NCI-H128 (cell line): ENCODE measurements at regions not wholly inside any gene's neighbourhood (a gene's known extent, or its start where the extent isn't known, plus 50 kb on each side); places are given as distances from the start of the nearest gene placed in this dataset.

ENCODE experiments used
- DNase-seq: peaks from one replicate; lab custom pipeline; 2025; ENCODE audit not compliant: unreplicated experiment; lab: John Stamatoyannopoulos, UW

GRCh38 chr2:129702416-129703176 is 276.9 kb upstream of the RAB6C start:
- DNase-seq, result no peak

GRCh38 chr2:129705085-129705484 is 274.4 kb upstream of the RAB6C start:
- DNase-seq, result no peak

GRCh38 chr2:129707800-129708199 is 271.7 kb upstream of the RAB6C start:
- DNase-seq, result no peak

- no peak for DNase-seq
These were observed 271.1 kb upstream of the RAB6C start for GRCh38 chr2:129708221-129708967.

GRCh38 chr2:129709001-129709955 is 270.2 kb upstream of the RAB6C start:
- DNase-seq, result no peak

- DNase-seq, result no peak
These were observed 269.4 kb upstream of the RAB6C start for GRCh38 chr2:129709956-129710598.

GRCh38 chr2:129710670-129711495 is 268.6 kb upstream of the RAB6C start:
- DNase-seq, result no peak

- no peak for DNase-seq
These were observed 267.4 kb upstream of the RAB6C start for GRCh38 chr2:129711816-129712675.

GRCh38 chr2:129712676-129712985 is 266.8 kb upstream of the RAB6C start:
- no peak for DNase-seq

GRCh38 chr2:129713337-129713736 is 266.1 kb upstream of the RAB6C start:
- no peak for DNase-seq

GRCh38 chr2:129716781-129717559 is 262.5 kb upstream of the RAB6C start:
- DNase-seq, result no peak

- DNase-seq, result no peak
These were observed 261.8 kb upstream of the RAB6C start for GRCh38 chr2:129717560-129718130.

GRCh38 chr2:129719335-129719734 is 260.1 kb upstream of the RAB6C start:
- no peak for DNase-seq

- no peak for DNase-seq
These were observed 259.1 kb upstream of the RAB6C start for GRCh38 chr2:129720360-129720759.

- DNase-seq, result no peak
These were observed 258.7 kb upstream of the RAB6C start for GRCh38 chr2:129720761-129721160.

GRCh38 chr2:129721236-129721635 is 258.2 kb upstream of the RAB6C start:
- no peak for DNase-seq

GRCh38 chr2:129721846-129722245 is 257.6 kb upstream of the RAB6C start:
- no peak for DNase-seq
